ENCODE measurements at regions not wholly inside any gene's neighbourhood (a gene's known extent, or its start where the extent isn't known, plus 50 kb on each side); places are given as distances from the start of the nearest gene placed in this dataset.

DNA sequence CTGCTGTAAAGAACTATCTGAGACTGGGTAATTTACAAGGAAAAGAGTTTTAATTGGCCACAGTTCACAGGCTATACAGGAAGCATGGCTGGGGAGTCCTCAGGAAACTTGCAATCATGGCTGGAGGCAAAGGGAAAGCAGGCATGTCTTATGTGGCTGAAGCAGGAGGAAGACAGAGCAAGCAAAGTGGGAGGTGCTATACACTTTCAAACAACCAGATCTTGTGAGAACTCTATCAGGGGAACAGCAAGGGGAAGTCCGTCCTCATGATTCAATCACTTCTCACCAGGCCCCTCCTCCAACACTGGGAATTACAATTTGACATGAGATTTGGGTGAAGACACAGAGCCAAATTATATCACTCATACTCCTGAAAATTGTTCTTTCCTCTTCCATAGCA is 109.5 kb upstream of the PKP2 start (continued):
- no peak for TF ChIP-seq GATA3 (IDR thresholded peaks at IDR 0.05; ENCODE audit: borderline replicate concordance)
- no peak for TF ChIP-seq KDM5A (IDR thresholded peaks at IDR 0.05)
- no peak for TF ChIP-seq CEBPB (IDR thresholded peaks at IDR 0.05)
- no peak for TF ChIP-seq FOSB (CRISPR knock-in tag; IDR thresholded peaks at IDR 0.05)

DNA sequence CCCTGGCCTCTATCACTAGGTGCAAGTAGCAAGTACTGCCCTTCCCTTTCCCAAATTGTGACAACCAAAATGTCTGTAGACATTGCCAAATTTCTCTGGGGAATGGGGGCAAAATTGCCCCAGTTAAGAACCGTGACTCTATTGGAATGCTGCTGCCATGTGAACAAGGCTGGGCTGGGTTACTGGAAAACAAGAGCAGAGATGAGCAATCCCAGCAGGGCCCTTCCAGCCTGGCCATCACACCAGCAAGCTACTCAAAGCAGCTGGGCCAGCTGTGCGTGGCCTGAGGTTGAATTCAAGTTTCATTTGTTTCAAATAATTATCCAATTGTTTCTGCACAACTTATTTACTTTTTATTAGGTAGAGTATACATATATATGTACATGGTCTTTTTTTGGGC is 103.4 kb upstream of the PKP2 start:
- no peaks in the 10 kb centered on the region for H3K4me1 ChIP-seq
- ChIA-PET POLR2A (no interaction called here), CTCF (interaction anchor here (0.6 kb wide), 1 partner anchor 434 kb away, joined by 4 read pairs; no protein-coding TSS in a partner anchor)
- DNase-seq (ENCODE audit: low read depth in 1 of 2, low spot score in 1 of 2): no peak
- no peak for ATAC-seq
- no peak overlapping the region for H3K4me3 ChIP-seq
- WGBS (ENCODE audit: missing lambda C conversion rate): 37% methylated on average over 2 of the region's 2 CpGs
- no peak overlapping the region for H3K4me2 ChIP-seq
- peaks cover 6% of the 10 kb centered on the region; the same call in 1 of the 3 replicates for H3K9me3 ChIP-seq
- H3K27ac ChIP-seq: no peak overlapping the region
- TF ChIP-seq EP300 (IDR thresholded peaks at IDR 0.05): no peak
- TF ChIP-seq RFX5 (IDR thresholded peaks at IDR 0.05): no peak
- TF ChIP-seq HDAC2 (IDR thresholded peaks at IDR 0.05): no peak
- TF ChIP-seq, protein P1, sequence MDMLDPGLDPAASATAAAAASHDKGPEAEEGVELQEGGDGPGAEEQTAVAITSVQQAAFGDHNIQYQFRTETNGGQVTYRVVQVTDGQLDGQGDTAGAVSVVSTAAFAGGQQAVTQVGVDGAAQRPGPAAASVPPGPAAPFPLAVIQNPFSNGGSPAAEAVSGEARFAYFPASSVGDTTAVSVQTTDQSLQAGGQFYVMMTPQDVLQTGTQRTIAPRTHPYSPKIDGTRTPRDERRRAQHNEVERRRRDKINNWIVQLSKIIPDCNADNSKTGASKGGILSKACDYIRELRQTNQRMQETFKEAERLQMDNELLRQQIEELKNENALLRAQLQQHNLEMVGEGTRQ (IDR thresholded peaks at IDR 0.05): no peak
- TF ChIP-seq, protein P2, sequence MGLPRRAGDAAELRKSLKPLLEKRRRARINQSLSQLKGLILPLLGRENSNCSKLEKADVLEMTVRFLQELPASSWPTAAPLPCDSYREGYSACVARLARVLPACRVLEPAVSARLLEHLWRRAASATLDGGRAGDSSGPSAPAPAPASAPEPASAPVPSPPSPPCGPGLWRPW (IDR thresholded peaks at IDR 0.05): no peak
- no peak for TF ChIP-seq EHF (CRISPR knock-in tag; IDR thresholded peaks at IDR 0.05)
- TF ChIP-seq ZSCAN20 (CRISPR knock-in tag; IDR thresholded peaks at IDR 0.05): no peak
- no peak for TF ChIP-seq HOXB13 (CRISPR knock-in tag; IDR thresholded peaks at IDR 0.05; ENCODE audit: low read depth)
- TF ChIP-seq HEYL (CRISPR knock-in tag; IDR thresholded peaks at IDR 0.05): no peak
- TF ChIP-seq FOXS1 (CRISPR knock-in tag; IDR thresholded peaks at IDR 0.05): no peak
- TF ChIP-seq KDM5A (IDR thresholded peaks at IDR 0.05): no peak
- TF ChIP-seq RCOR1 (IDR thresholded peaks at IDR 0.05; ENCODE audit: low read depth, low read length): no peak
- no peak for TF ChIP-seq MYC (IDR thresholded peaks at IDR 0.05; ENCODE audit: borderline replicate concordance, low read length)
- TF ChIP-seq EHMT2 (IDR thresholded peaks at IDR 0.05; ENCODE audit: low read depth): no peak
- TF ChIP-seq CBX2 (IDR thresholded peaks at IDR 0.05; ENCODE audit: borderline replicate concordance, low read depth): no peak
- TF ChIP-seq, protein P3, sequence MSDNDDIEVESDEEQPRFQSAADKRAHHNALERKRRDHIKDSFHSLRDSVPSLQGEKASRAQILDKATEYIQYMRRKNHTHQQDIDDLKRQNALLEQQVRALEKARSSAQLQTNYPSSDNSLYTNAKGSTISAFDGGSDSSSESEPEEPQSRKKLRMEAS (IDR thresholded peaks at IDR 0.05): no peak
- no peak for FAIRE-seq

DNA sequence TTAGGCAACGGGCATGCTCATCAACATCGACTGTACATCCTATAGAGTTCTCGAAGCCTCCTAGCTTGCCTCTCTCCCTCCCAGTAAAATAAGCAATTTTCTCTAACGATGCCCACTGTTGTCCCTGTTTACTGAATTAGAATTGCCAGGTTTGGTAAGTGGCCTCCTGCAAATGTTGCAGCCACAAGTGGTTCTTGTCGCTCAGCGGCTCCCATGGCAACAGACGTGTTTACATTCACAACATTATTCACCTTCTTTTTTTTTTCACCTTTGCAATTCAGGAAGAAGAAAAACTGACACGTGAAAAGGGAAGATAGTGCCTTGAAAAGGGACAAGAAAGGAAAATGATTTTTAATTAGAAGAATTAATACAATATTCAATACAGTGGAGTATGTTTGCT is 100.9 kb upstream of the PKP2 start:
- POLR2A ChIA-PET: no interaction called here
- FAIRE-seq: no peak
- Histone ChIP-seq H3K27ac (no peak overlapping the region), H3K4me2 (no peak overlapping the region), H3K4me1 (no peaks in the 10 kb centered on the region), H3K9me3 (no peaks in the 10 kb centered on the region), H3K4me3 (no peak overlapping the region)
- no peak for ATAC-seq
- no peak for TF ChIP-seq POLR2A (IDR thresholded peaks at IDR 0.05; ENCODE audit: low read length)
- TF ChIP-seq FOXS1 (CRISPR knock-in tag; IDR thresholded peaks at IDR 0.05): no peak
- no peak for TF ChIP-seq CBX2 (IDR thresholded peaks at IDR 0.05; ENCODE audit: borderline replicate concordance, low read depth)
- no peak for TF ChIP-seq RNF2 (IDR thresholded peaks at IDR 0.05; ENCODE audit: borderline replicate concordance, low read depth)
- no peak for TF ChIP-seq GATA3 (IDR thresholded peaks at IDR 0.05; ENCODE audit: borderline replicate concordance)
- no peak for TF ChIP-seq EHF (CRISPR knock-in tag; IDR thresholded peaks at IDR 0.05)
- no peak for TF ChIP-seq EP300 (IDR thresholded peaks at IDR 0.05)
- no peak for DNase-seq (ENCODE audit: low read depth in 1 of 2, low spot score in 1 of 2)
- CTCF ChIA-PET: no interaction called here
- 20% methylated on average over 8 of the region's 8 CpGs for WGBS (ENCODE audit: missing lambda C conversion rate)

DNA sequence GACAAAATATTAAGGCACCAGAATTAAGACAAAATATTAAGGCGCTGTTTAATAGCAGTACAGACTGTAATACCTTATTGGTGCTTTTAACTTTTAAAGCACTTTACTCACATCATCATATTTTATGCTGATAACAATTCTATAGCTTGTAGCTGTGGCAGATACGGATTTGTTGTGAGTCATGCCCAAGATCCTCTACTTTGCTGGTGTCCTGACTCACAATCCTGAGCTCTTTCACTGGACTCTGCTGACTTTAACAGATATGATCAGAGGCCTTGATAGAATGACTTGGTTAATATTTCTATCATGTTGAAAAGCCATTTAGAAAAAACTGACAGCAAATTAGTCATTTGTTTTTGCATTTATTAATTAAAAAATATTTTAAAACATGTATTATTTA is 99.0 kb upstream of the PKP2 start:
- FAIRE-seq: no peak
- no peak for ATAC-seq
- ChIA-PET CTCF (no interaction called here), POLR2A (no interaction called here)
- Histone ChIP-seq H3K27ac (no peak overlapping the region), H3K4me1 (no peaks in the 10 kb centered on the region), H3K4me2 (no peak overlapping the region), H3K9me3 (no peaks in the 10 kb centered on the region), H3K4me3 (no peak overlapping the region)
- 1% methylated on average over 2 of the region's 2 CpGs for WGBS (ENCODE audit: missing lambda C conversion rate)
- no peak for DNase-seq (ENCODE audit: low read depth in 1 of 2, low spot score in 1 of 2)
- TF ChIP-seq ZSCAN20 (CRISPR knock-in tag; IDR thresholded peaks at IDR 0.05) (no peak), HOXA7 (CRISPR knock-in tag; IDR thresholded peaks at IDR 0.05) (no peak), JUN (IDR thresholded peaks at IDR 0.05) (no peak), RNF2 (IDR thresholded peaks at IDR 0.05; ENCODE audit: borderline replicate concordance, low read depth) (no peak), CEBPB (IDR thresholded peaks at IDR 0.05) (no peak), FOSL2 (IDR thresholded peaks at IDR 0.05) (no peak), FOSL2 (CRISPR knock-in tag; IDR thresholded peaks at IDR 0.05) (no peak), KDM1A (IDR thresholded peaks at IDR 0.05; ENCODE audit: low read depth) (no peak), EP300 (IDR thresholded peaks at IDR 0.05) (no peak), CHD4 (IDR thresholded peaks at IDR 0.05; ENCODE audit: borderline replicate concordance) (no peak), RAD21 (conservative IDR thresholded peaks at IDR 0.05 in 1 of 2, IDR thresholded peaks at IDR 0.05 in 1 of 2) (no peak), CBX2 (IDR thresholded peaks at IDR 0.05; ENCODE audit: borderline replicate concordance, low read depth) (no peak), MAFK (IDR thresholded peaks at IDR 0.05; ENCODE audit: partially characterized antibody) (no peak), RCOR1 (IDR thresholded peaks at IDR 0.05; ENCODE audit: low read depth, low read length) (no peak)
- TF ChIP-seq, protein P4, sequence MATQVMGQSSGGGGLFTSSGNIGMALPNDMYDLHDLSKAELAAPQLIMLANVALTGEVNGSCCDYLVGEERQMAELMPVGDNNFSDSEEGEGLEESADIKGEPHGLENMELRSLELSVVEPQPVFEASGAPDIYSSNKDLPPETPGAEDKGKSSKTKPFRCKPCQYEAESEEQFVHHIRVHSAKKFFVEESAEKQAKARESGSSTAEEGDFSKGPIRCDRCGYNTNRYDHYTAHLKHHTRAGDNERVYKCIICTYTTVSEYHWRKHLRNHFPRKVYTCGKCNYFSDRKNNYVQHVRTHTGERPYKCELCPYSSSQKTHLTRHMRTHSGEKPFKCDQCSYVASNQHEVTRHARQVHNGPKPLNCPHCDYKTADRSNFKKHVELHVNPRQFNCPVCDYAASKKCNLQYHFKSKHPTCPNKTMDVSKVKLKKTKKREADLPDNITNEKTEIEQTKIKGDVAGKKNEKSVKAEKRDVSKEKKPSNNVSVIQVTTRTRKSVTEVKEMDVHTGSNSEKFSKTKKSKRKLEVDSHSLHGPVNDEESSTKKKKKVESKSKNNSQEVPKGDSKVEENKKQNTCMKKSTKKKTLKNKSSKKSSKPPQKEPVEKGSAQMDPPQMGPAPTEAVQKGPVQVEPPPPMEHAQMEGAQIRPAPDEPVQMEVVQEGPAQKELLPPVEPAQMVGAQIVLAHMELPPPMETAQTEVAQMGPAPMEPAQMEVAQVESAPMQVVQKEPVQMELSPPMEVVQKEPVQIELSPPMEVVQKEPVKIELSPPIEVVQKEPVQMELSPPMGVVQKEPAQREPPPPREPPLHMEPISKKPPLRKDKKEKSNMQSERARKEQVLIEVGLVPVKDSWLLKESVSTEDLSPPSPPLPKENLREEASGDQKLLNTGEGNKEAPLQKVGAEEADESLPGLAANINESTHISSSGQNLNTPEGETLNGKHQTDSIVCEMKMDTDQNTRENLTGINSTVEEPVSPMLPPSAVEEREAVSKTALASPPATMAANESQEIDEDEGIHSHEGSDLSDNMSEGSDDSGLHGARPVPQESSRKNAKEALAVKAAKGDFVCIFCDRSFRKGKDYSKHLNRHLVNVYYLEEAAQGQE (IDR thresholded peaks at IDR 0.05): no peak
- TF ChIP-seq, protein P2 (IDR thresholded peaks at IDR 0.05): no peak
